ENCODE measurements at regions not wholly inside any gene's neighbourhood (a gene's known extent, or its start where the extent isn't known, plus 50 kb on each side); places are given as distances from the start of the nearest gene placed in this dataset. TPM values are rescaled to one million over a fixed set of nuclear protein-coding genes. Genes with fewer than 3 reads are reported as not detected.
"Not testable (repeated sequence)": the region's sequence is repeated elsewhere in the genome, so short reads cannot be mapped to it uniquely, and the experiment has no call there.

GRCh38 chr5:153381630-153382029 lies 108.8 kb upstream of the GRIA1 start:
- not testable (repeated sequence) for DNase-seq

DNA sequence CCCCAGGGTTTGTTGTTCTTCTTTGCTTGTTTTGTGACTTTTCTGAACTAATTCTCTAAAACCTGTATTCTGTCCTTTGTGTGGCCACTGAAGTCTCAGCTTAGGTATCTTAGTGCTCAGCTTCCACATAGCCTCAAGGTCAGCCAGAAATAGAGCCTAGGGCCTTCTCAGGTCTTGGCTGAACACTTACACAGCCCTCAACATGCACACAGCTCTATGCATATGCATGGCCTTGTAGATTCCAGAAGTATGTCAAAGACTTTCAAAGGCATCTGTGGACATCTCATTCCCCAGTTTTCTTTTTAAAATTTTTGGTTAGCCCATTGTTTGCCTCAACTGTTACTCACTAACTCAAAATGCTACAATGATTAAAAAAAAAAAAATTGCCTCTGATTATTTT lies 99.9 kb upstream of the GRIA1 start:
- DNase-seq: no peak

DNA sequence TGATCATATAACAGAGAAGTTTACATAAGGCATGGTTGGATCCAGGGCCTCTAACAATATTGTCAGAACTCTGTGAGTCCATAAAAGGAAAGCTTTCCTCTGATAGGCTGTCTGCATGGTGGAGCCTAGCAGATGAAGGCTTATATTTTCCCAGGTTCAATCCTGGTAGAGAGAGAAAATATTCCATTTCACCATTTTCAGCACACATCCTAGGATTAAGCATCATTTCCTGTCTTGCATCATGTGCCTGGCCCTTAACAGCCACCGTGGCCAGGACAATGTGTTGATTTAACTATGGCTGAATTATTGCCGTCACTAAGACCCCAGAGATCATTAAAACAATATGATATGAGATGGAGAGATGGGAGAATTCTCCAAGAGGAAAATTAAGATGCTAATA lies 90.9 kb upstream of the GRIA1 start:
- no peak for DNase-seq

DNA sequence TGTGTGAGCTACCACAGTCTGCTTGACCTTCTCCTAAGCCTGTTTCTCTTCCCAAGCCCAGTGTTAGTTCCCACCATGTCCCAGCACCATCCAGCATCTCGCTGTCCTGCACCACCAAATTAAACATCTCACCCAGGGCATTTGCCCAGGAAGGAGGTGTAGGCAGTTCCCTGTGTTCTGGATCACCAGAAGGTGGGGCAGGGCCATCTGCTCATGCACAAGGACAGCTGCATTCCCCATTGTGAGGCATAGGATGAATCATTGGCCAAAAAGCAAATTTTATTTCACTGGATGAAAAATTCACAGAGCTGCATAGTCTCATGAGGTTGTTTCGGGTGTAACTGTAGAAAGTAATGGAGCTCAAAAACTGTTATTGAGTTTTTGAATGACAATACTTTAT lies 89.5 kb upstream of the GRIA1 start:
- DNase-seq: no peak

GRCh38 chr5:153402550-153402949 lies 87.9 kb upstream of the GRIA1 start:
- no peak for DNase-seq

DNA sequence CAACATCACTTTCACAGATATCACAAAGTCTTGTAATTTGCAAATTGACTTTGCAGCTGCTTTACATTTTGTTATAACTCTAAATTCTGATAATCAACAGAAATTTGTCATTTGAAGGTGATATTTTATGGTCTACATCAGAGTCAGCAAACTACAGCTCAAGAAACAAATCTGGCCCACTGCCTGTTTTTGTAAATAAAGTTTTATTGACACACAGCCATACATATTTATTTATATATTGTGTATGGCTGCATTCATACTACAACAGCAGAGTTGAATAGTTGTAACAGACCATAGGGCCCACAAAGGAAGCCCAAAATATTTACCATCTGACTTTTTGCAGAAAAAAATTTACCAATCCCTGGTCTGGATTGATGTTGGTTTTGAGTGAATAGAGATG lies 87.0 kb upstream of the GRIA1 start:
- DNase-seq: no peak

GRCh38 chr5:153404747-153405146 lies 85.7 kb upstream of the GRIA1 start:
- no peak for DNase-seq

DNA sequence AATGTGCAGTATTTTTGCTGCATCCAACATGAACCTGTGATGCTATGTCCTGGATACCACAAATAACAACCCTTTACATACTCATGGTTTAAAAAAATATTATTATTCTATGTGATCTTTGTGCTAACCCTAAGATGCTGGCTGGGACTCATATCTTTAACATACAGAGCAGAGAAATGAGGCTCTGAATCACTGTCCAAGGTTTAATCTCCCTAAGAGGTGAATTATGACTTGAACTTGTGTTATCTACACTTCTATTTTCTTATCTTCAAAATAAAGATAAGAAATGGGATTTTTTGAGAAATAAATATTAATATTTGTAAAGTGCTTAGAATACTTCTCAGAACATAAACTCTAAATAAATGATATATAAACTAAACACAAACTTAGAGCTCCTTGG lies 68.8 kb upstream of the GRIA1 start:
- no peak for DNase-seq

- DNase-seq: no peak
Observed at GRCh38 chr5:153425914-153426313, 64.6 kb upstream of the GRIA1 start.

DNA sequence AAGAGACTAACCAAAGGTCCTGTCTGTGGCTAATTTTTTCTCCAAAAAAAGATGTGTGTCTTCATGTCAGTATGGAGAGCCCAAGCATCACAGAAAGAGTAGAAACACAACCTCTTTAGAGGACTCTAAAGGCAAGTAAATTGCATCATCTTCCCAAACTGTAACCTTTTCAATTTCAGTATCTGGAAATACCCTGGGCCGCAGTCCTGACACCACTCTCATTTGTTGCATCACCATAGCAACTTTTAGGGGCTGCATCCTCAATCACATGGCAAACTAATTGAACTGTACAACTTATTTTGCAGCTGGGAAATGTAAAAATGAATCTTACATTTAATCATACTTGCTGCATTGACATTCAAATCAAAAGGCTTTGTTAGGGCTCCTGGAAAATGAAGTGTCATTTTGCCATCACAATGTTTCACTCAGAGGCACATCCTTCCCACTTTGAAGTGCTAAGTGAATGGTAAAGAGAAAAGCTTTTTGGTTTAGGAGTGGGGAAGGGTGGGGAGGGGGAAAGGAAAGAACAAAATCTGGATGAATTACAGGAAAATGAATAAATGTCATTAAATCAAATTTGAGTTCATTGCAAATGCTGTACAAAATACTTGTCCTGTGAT lies 60.6 kb upstream of the GRIA1 start:
- no peak for DNase-seq

- no peak for DNase-seq
Observed at GRCh38 chr5:153432583-153432982, 57.9 kb upstream of the GRIA1 start.

DNA sequence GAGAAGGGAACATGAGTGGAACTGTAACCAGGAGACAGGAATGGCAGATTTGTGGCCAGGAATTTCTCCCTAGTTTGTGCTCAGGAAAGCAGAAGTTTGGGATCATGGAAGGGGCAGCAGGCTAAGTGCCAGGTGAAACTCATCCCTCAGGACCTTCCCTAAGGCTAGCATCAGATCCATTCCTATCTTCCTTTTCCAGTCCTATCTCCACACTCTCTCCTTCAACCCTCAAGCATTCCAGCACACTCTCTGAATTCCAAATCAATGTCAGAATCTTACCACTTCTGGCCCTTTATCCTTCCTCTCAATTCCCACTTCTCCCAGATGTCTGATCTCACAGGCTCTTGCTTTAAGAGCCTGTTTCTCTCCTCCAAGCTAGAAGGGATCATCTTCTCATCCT lies 53.2 kb upstream of the GRIA1 start:
- DNase-seq: no peak

DNA sequence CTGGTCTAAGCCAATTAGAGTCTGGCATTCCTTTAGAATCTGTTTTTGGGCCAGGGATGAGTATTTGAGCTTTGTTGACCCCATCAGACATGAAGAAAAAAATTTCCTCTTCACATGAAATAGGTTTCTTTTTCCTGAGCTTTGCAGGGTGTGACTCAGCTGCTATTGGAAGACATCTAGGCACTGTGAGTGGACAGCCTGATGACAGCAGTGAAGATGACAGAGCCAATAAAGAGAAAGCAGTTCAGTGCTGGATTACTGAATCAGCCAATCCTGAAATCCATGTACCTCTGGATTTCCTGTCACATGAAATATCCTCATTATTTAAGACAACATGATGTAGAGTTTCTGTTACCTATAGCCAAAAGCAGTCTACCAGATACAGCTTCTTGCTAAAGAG lies 51.3 kb upstream of the GRIA1 start:
- DNase-seq: no peak

Small RNA genes in the stretch of these regions (small RNA-seq; reads per million reads assigned to genes)
- gene AC008571.1: not detected
